K562 (cell line): ENCODE measurements at regions not wholly inside any gene's neighbourhood (a gene's known extent, or its start where the extent isn't known, plus 50 kb on each side); places are given as distances from the start of the nearest gene placed in this dataset.

Source experiments
- ATAC-seq: fragments of 200-7000 bp; cut with Tn5 transposase; 3 replicates; pipeline ENCODE4 v1.9.1; 2020; ENCODE audit warnings: moderate library complexity
- BruUV-seq: library from RNA; stranded (reverse); fragments of 400-500 nt; replicated peaks from 2 replicates; lab custom pipeline; 2021; lab: Mats Ljungman, UMichigan
- CTCF ChIA-PET: fragments of 300-600 bp; formaldehyde crosslinking; extraction: SDS; loops from one replicate; lab custom pipeline; 2021; ENCODE audit warnings: low intra/inter-chr PET ratio; lab: Yijun Ruan, JAX
- POLR2A ChIA-PET: fragments of 300-600, 350-650 bp; sonication (Branson Sonifier 250); formaldehyde crosslinking; extraction: SDS; loops from one replicate; lab custom pipeline; 2021; ENCODE audit warnings: antibody characterized with exemption, inconsistent platforms; lab: Yijun Ruan, JAX
- DNase-seq, 4 experiments: peaks; one replicate each; pipeline versions ENCODE4 v3.0.0 to v3.0.0-alpha.2; 2011 to 2018; ENCODE audit warnings: low spot score in 3 of 4, mixed read lengths in 3 of 4; ENCODE audit errors: extremely low read depth in 1 of 4
- FAIRE-seq: peaks from 2 replicates; lab custom pipeline; 2011; peaks lifted over from hg19 to GRCh38; lab: Jason Lieb, UNC
- H2AFZ ChIP-seq: 2 replicates; pipeline ENCODE4 v1.6.0; 2011; ENCODE audit warnings: low read depth, low read length, control low read depth, inconsistent platforms
- H3K27ac ChIP-seq: fragments of 200-600 bp; 3 replicates; pipeline ENCODE4 v1.8.0; 2011; ENCODE audit warnings: low read depth, mild to moderate bottlenecking, control low read depth, inconsistent platforms, low read length, moderate library complexity, mixed read lengths; ENCODE audit errors: extremely low read depth
- H3K27me3 ChIP-seq, 2 experiments: fragments of 300-600 bp in 1 of 2; 2 replicates in 1 of 2; 3 replicates in 1 of 2; pipeline versions ENCODE4 v1.6.0 to v1.8.0; 2011; ENCODE audit warnings: inconsistent platforms in 2 of 2, low read length in 2 of 2, mild to moderate bottlenecking in 1 of 2, mixed read lengths in 1 of 2, moderate library complexity in 1 of 2; ENCODE audit not compliant: control insufficient read depth in 2 of 2, insufficient read depth in 2 of 2
- H3K36me3 ChIP-seq: fragments of 300-600 bp; 3 replicates; pipeline ENCODE4 v1.8.0; 2011; ENCODE audit warnings: mild to moderate bottlenecking, low read length, inconsistent platforms; ENCODE audit not compliant: control insufficient read depth, insufficient read depth
- H3K4me1 ChIP-seq, 2 experiments: fragments of 200-600 bp in 1 of 2; replicated peaks in 1 of 2; 2 replicates in 1 of 2; 3 replicates in 1 of 2; pipeline versions ENCODE4 v1.5.1 to v1.8.0; 2011; ENCODE audit warnings: inconsistent platforms in 2 of 2, low read length in 2 of 2, mild to moderate bottlenecking in 1 of 2, mixed read lengths in 1 of 2, moderate library complexity in 1 of 2; ENCODE audit not compliant: control insufficient read depth in 2 of 2, insufficient read depth in 2 of 2
- H3K4me2 ChIP-seq: 2 replicates; pipeline ENCODE4 v1.6.1; 2011; ENCODE audit warnings: low read length, control low read depth, inconsistent platforms, mixed read lengths; ENCODE audit not compliant: insufficient read depth
- H3K4me3 ChIP-seq: fragments of 200-600 bp; sonication (generic), shearing (Covaris generic); 2 replicates; pipeline ENCODE4 v1.5.1; 2016; ENCODE audit warnings: control low read depth, inconsistent platforms
- H3K79me2 ChIP-seq: fragments of 200-600 bp; 3 replicates; pipeline ENCODE4 v1.8.0; 2011; ENCODE audit warnings: low read length, inconsistent platforms; ENCODE audit not compliant: control insufficient read depth, insufficient read depth
- H3K9ac ChIP-seq, 2 experiments: 2 replicates each; pipeline versions ENCODE4 v1.6.0 to v1.6.1; 2011; ENCODE audit warnings: low read depth in 2 of 2, low read length in 2 of 2, control low read depth in 1 of 2, inconsistent platforms in 1 of 2, mild to moderate bottlenecking in 1 of 2, mixed read lengths in 1 of 2; ENCODE audit not compliant: insufficient read depth in 1 of 2
- H3K9me1 ChIP-seq: one replicate; pipeline ENCODE4 v1.6.0; 2011; ENCODE audit warnings: inconsistent platforms, mild to moderate bottlenecking, low read length, moderate library complexity; ENCODE audit not compliant: control insufficient read depth, insufficient read depth
- H3K9me3 ChIP-seq: replicated peaks from 2 replicates; pipeline ENCODE4 v1.5.1; 2011; ENCODE audit warnings: low read depth, low read length, inconsistent platforms; ENCODE audit not compliant: control insufficient read depth, insufficient read depth
- H4K20me1 ChIP-seq: replicated peaks from 2 replicates; pipeline ENCODE4 v1.6.1; 2011; ENCODE audit warnings: low read length, inconsistent platforms, mixed read lengths; ENCODE audit not compliant: control insufficient read depth, insufficient read depth
- BRD9 ChIP-seq: fragments of 450-650 bp; IDR thresholded peaks from 2 replicates; pipeline ENCODE4 v1.6.1; 2018; ENCODE audit warnings: low read depth; ENCODE audit not compliant: partially characterized antibody
- CEBPB ChIP-seq: fragments of 450-650 bp; IDR thresholded peaks from 2 replicates; pipeline ENCODE4 v1.6.1; 2016; ENCODE audit warnings: missing genetic modification characterization, missing compliant biosample characterization
- PHF21A ChIP-seq: fragments of 450-650 bp; IDR thresholded peaks from 2 replicates; pipeline ENCODE4 v1.6.1; 2017; ENCODE audit warnings: low read depth, borderline replicate concordance
- POLR2H ChIP-seq: IDR thresholded peaks from 2 replicates; pipeline ENCODE4 v1.6.1; 2016; ENCODE audit warnings: missing genetic modification characterization, low read depth, mild to moderate bottlenecking, control low read depth, missing compliant biosample characterization, moderate library complexity
- STAT5A ChIP-seq: IDR thresholded peaks from 2 replicates; pipeline ENCODE4 v1.6.1; 2012; ENCODE audit warnings: low read length, inconsistent platforms, borderline replicate concordance
- ZBTB17 ChIP-seq: fragments of 450-650 bp; formaldehyde crosslinking; IDR thresholded peaks from 2 replicates; pipeline ENCODE4 v1.4.0; 2020; ENCODE audit warnings: mild to moderate bottlenecking
- ZNF134 ChIP-seq: fragments of 250-450 bp; sonication (Bioruptor Pico); conservative IDR thresholded peaks from 2 replicates; pipeline ENCODE4 v1.4.0; 2020
- ZNF263 ChIP-seq: sonication (generic); formaldehyde crosslinking; IDR thresholded peaks from 2 replicates; pipeline ENCODE4 v1.8.0; 2022; ENCODE audit warnings: mild to moderate bottlenecking, missing genetic modification reagents, borderline replicate concordance
- ZNF584 ChIP-seq: fragments of 200-800 bp; sonication (Bioruptor generic); IDR thresholded peaks from 2 replicates; pipeline ENCODE4 v1.6.1; 2016; ENCODE audit warnings: low read depth, mild to moderate bottlenecking, missing genetic modification characterization, missing compliant biosample characterization
- WGBS: fragments of 100-300 bp; shearing (Covaris generic); methylation state at CpG from one replicate; pipeline ENCODE4 v1.1.6; 2016; ENCODE audit warnings: low coverage, mixed read lengths; ENCODE audit not compliant: insufficient coverage; ENCODE audit errors: missing lambda C conversion rate; 5-methylcytosine and 5-hydroxymethylcytosine counted together
- in situ Hi-C: fragments of 300-500 bp; cut with MboI; formaldehyde crosslinking; loops from 4 replicates; pipeline ENCODE4 v1.15.0; 2018; ENCODE audit warnings: inconsistent platforms, mixed read lengths
- intact Hi-C: fragments of 100-400 bp; cut with micrococcal nuclease; formaldehyde crosslinking; loops from 2 replicates; pipeline ENCODE4 v1.14.2; 2022
- TF ChIP-seq, protein P1 (sequence below), 2 experiments: fragments of 450-650 bp in 1 of 2; IDR thresholded peaks; 2 replicates each; pipeline ENCODE4 v1.6.1; 2011 to 2017; ENCODE audit warnings: low read depth in 2 of 2, antibody characterized with exemption in 1 of 2, borderline replicate concordance in 1 of 2, low read length in 1 of 2, mild to moderate bottlenecking in 1 of 2, mixed read lengths in 1 of 2; ENCODE audit not compliant: control insufficient read depth in 1 of 2
- TF ChIP-seq, protein P2 (sequence below): fragments of 450-650 bp; IDR thresholded peaks from 2 replicates; pipeline ENCODE4 v1.6.1; 2016; ENCODE audit warnings: mild to moderate bottlenecking
- TF ChIP-seq, protein P3 (sequence below): fragments of 250-450 bp; sonication (Bioruptor Pico); IDR thresholded peaks from 2 replicates; pipeline ENCODE4 v1.5.0; 2021; ENCODE audit warnings: mild to moderate bottlenecking, borderline replicate concordance

DNA sequence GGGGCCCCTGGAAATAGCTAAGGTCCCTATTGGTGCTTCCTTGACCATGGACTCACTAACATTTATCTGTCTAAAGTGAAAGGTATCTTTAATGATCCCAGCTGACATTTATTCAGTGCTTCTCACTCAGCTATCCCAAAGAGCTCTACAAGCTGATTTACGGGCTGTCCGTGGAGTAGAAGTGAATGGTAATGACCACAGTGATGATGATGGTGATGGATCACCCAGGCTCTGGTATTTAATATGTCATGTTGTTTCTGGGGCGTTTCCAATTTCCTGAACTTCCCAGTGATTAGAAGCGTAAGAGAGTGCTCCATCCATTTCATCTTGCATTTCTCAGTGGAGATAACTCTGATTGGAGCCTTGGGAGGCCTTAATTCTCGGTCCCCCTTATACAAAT, 304.3 kb downstream of the HRH4 start (continued):
- TF ChIP-seq ZNF263 (CRISPR knock-in tag) (no peak), PHF21A (no peak)
- TF ChIP-seq, protein P1, sequence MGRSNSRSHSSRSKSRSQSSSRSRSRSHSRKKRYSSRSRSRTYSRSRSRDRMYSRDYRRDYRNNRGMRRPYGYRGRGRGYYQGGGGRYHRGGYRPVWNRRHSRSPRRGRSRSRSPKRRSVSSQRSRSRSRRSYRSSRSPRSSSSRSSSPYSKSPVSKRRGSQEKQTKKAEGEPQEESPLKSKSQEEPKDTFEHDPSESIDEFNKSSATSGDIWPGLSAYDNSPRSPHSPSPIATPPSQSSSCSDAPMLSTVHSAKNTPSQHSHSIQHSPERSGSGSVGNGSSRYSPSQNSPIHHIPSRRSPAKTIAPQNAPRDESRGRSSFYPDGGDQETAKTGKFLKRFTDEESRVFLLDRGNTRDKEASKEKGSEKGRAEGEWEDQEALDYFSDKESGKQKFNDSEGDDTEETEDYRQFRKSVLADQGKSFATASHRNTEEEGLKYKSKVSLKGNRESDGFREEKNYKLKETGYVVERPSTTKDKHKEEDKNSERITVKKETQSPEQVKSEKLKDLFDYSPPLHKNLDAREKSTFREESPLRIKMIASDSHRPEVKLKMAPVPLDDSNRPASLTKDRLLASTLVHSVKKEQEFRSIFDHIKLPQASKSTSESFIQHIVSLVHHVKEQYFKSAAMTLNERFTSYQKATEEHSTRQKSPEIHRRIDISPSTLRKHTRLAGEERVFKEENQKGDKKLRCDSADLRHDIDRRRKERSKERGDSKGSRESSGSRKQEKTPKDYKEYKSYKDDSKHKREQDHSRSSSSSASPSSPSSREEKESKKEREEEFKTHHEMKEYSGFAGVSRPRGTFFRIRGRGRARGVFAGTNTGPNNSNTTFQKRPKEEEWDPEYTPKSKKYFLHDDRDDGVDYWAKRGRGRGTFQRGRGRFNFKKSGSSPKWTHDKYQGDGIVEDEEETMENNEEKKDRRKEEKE (IDR thresholded peaks at IDR 0.05; ENCODE audit: borderline replicate concordance in 1 of 2, control insufficient read depth in 1 of 2, low read depth in 2 of 2, low read length in 1 of 2): no peak
- TF ChIP-seq, protein P2, sequence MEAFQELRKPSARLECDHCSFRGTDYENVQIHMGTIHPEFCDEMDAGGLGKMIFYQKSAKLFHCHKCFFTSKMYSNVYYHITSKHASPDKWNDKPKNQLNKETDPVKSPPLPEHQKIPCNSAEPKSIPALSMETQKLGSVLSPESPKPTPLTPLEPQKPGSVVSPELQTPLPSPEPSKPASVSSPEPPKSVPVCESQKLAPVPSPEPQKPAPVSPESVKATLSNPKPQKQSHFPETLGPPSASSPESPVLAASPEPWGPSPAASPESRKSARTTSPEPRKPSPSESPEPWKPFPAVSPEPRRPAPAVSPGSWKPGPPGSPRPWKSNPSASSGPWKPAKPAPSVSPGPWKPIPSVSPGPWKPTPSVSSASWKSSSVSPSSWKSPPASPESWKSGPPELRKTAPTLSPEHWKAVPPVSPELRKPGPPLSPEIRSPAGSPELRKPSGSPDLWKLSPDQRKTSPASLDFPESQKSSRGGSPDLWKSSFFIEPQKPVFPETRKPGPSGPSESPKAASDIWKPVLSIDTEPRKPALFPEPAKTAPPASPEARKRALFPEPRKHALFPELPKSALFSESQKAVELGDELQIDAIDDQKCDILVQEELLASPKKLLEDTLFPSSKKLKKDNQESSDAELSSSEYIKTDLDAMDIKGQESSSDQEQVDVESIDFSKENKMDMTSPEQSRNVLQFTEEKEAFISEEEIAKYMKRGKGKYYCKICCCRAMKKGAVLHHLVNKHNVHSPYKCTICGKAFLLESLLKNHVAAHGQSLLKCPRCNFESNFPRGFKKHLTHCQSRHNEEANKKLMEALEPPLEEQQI: no peak
- TF ChIP-seq, all 486 proteins: peak for 0

DNA sequence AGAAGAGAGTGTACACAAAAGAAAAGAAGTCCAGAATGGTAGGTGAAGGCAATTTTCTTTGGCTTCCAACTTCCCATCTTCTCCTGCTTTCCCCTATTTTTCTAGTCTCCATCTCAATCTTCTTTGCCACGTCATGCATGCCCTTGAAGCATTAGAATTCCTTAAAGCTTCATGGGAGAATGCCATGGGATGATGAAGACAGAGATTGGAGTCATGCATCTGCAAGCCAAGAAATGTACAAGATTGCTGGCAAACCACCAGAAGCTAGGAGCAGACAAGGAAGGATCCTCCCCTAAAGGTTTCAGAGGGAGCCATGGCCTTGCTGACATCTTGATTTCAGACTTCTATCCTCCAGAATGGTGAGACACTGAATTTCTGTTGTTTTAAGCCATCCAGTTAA, 305.9 kb downstream of the HRH4 start:
- Histone ChIP-seq H3K36me3 (no peaks in the 10 kb centered on the region), H3K27ac (no peak overlapping the region), H3K9me1 (no peaks in the 10 kb centered on the region), H3K27me3 (no peaks in the 10 kb centered on the region), H4K20me1 (no peaks in the 10 kb centered on the region), H3K79me2 (no peaks in the 10 kb centered on the region), H3K4me1 (no peaks in the 10 kb centered on the region), H3K9me3 (no peaks in the 10 kb centered on the region; the same call in 1 of the 2 replicates), H2AFZ (no peak overlapping the region), H3K4me2 (no peak overlapping the region), H3K9ac (no peak overlapping the region), H3K4me3 (no peak overlapping the region)
- no peak for DNase-seq
- CTCF ChIA-PET: no interaction called here
- no TSS peak for BruUV-seq
- POLR2A ChIA-PET: no interaction called here
- no peak for FAIRE-seq
- TF ChIP-seq, protein P3, sequence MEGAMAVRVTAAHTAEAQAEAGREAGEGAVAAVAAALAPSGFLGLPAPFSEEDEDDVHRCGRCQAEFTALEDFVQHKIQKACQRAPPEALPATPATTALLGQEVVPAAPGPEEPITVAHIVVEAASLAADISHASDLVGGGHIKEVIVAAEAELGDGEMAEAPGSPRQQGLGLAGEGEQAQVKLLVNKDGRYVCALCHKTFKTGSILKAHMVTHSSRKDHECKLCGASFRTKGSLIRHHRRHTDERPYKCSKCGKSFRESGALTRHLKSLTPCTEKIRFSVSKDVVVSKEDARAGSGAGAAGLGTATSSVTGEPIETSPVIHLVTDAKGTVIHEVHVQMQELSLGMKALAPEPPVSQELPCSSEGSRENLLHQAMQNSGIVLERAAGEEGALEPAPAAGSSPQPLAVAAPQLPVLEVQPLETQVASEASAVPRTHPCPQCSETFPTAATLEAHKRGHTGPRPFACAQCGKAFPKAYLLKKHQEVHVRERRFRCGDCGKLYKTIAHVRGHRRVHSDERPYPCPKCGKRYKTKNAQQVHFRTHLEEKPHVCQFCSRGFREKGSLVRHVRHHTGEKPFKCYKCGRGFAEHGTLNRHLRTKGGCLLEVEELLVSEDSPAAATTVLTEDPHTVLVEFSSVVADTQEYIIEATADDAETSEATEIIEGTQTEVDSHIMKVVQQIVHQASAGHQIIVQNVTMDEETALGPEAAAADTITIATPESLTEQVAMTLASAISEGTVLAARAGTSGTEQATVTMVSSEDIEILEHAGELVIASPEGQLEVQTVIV (CRISPR knock-in tag): no peak
- TF ChIP-seq POLR2H (tag) (no peak), CEBPB (tag) (no peak), ZBTB17 (CRISPR knock-in tag) (no peak), BRD9 (no peak), ZNF584 (CRISPR knock-in tag) (no peak), ZNF263 (CRISPR knock-in tag) (no peak), ZNF134 (no peak), STAT5A (no peak)
- in situ Hi-C loops (no loop called here), intact Hi-C loops (no loop called here)
- WGBS: 0% methylated on average over 1 of the region's 1 CpG
- ATAC-seq: no peak
